IMR-90 (cell line): ENCODE measurements at regions not wholly inside any gene's neighbourhood (a gene's known extent, or its start where the extent isn't known, plus 50 kb on each side); places are given as distances from the start of the nearest gene placed in this dataset.
"Not testable (repeated sequence)": the region's sequence is repeated elsewhere in the genome, so short reads cannot be mapped to it uniquely, and the experiment has no call there.

ENCODE experiments used
- ATAC-seq: fragments of 200-7000 bp; cut with Tn5 transposase; 2 replicates; pipeline ENCODE4 v1.9.1; 2020; ENCODE audit warnings: low read depth, mild to moderate bottlenecking, moderate library complexity
- BruUV-seq: library from RNA; stranded (reverse); fragments of 400-500 nt; replicated peaks from 2 replicates; lab custom pipeline; 2021; lab: Mats Ljungman, UMichigan
- CTCF ChIA-PET: fragments of 300-600 bp; formaldehyde crosslinking; extraction: SDS; loops from one replicate; lab custom pipeline; 2021; ENCODE audit warnings: antibody characterized with exemption; lab: Yijun Ruan, JAX
- POLR2A ChIA-PET: fragments of 300-600 bp; sonication (Branson Sonifier 250); formaldehyde crosslinking; loops from one replicate; lab custom pipeline; 2022; ENCODE audit warnings: antibody characterized with exemption; ENCODE audit not compliant: unreplicated experiment; lab: Charles Lee
- DNase-seq: peaks from one replicate; pipeline ENCODE4 v3.0.0; 2013
- H2AFZ ChIP-seq: replicated peaks from 2 replicates; pipeline ENCODE3; 2013; ENCODE audit warnings: low read length, mild to moderate bottlenecking; ENCODE audit not compliant: poor library complexity
- H2AK5ac ChIP-seq: 2 replicates; pipeline ENCODE4 v1.6.1; 2013; ENCODE audit warnings: low read depth, low read length, inconsistent platforms
- H2AK9ac ChIP-seq: replicated peaks from 2 replicates; pipeline ENCODE3; 2013; ENCODE audit warnings: mild to moderate bottlenecking, low read depth, low read length, moderate library complexity; ENCODE audit not compliant: poor library complexity
- H2BK120ac ChIP-seq: 2 replicates; pipeline ENCODE4 v1.6.1; 2013; ENCODE audit warnings: low read depth, low read length, inconsistent platforms
- H2BK15ac ChIP-seq: 3 replicates; pipeline ENCODE4 v1.6.1; 2013; ENCODE audit warnings: low read depth, low read length, inconsistent platforms
- H2BK20ac ChIP-seq: 2 replicates; pipeline ENCODE4 v1.6.1; 2013; ENCODE audit warnings: low read depth, mild to moderate bottlenecking, inconsistent platforms, low read length, moderate library complexity
- H2BK5ac ChIP-seq: 2 replicates; pipeline ENCODE4 v1.6.1; 2013; ENCODE audit warnings: mild to moderate bottlenecking, low read depth, low read length, inconsistent platforms; ENCODE audit not compliant: poor library complexity, severe bottlenecking
- H3K14ac ChIP-seq: replicated peaks from 2 replicates; pipeline ENCODE4 v1.6.1; 2013; ENCODE audit warnings: low read depth, low read length, inconsistent platforms
- H3K18ac ChIP-seq: 2 replicates; pipeline ENCODE4 v1.6.1; 2013; ENCODE audit warnings: low read depth, low read length, control low read depth
- H3K23ac ChIP-seq: 2 replicates; pipeline ENCODE4 v1.6.1; 2013; ENCODE audit warnings: low read depth, low read length, inconsistent platforms
- H3K27ac ChIP-seq: 2 replicates; pipeline ENCODE4 v1.5.1; 2013; ENCODE audit warnings: mild to moderate bottlenecking, control low read depth, low read length; ENCODE audit not compliant: insufficient read depth
- H3K27me3 ChIP-seq: 2 replicates; pipeline ENCODE4 v1.6.1; 2013; ENCODE audit warnings: low read length; ENCODE audit not compliant: control insufficient read depth, insufficient read depth
- H3K36me3 ChIP-seq: 2 replicates; pipeline ENCODE4 v1.6.1; 2013; ENCODE audit warnings: low read length, mixed read lengths; ENCODE audit not compliant: control insufficient read depth, insufficient read depth
- H3K4ac ChIP-seq: 2 replicates; pipeline ENCODE4 v1.6.1; 2013; ENCODE audit warnings: low read depth, low read length, inconsistent platforms
- H3K4me1 ChIP-seq: 2 replicates; pipeline ENCODE4 v1.6.1; 2013; ENCODE audit warnings: low read length, mixed read lengths; ENCODE audit not compliant: control insufficient read depth, insufficient read depth
- H3K4me2 ChIP-seq: 2 replicates; pipeline ENCODE4 v1.6.1; 2013; ENCODE audit warnings: low read depth, mild to moderate bottlenecking, control low read depth, low read length, moderate library complexity
- H3K4me3 ChIP-seq: 2 replicates; pipeline ENCODE4 v1.5.1; 2013; ENCODE audit warnings: low read depth, mild to moderate bottlenecking, control low read depth, low read length, moderate library complexity; ENCODE audit not compliant: insufficient read depth
- H3K56ac ChIP-seq: 2 replicates; pipeline ENCODE4 v1.6.1; 2013; ENCODE audit warnings: low read length, inconsistent platforms; ENCODE audit not compliant: insufficient read depth; ENCODE audit errors: extremely low read depth
- H3K79me1 ChIP-seq, 2 experiments: 2 replicates each; pipeline ENCODE4 v1.6.1; 2013; ENCODE audit warnings: low read length in 2 of 2, inconsistent platforms in 1 of 2, low read depth in 1 of 2
- H3K9ac ChIP-seq: 2 replicates; pipeline ENCODE4 v1.6.1; 2013; ENCODE audit warnings: low read depth, low read length, control low read depth
- H3K9me1 ChIP-seq: 2 replicates; pipeline ENCODE4 v1.6.1; 2013; ENCODE audit warnings: low read length, inconsistent platforms; ENCODE audit not compliant: insufficient read depth
- H3K9me3 ChIP-seq: 2 replicates; pipeline ENCODE4 v1.6.1; 2013; ENCODE audit warnings: low read length; ENCODE audit not compliant: control insufficient read depth, insufficient read depth
- H4K20me1 ChIP-seq: 2 replicates; pipeline ENCODE4 v1.6.1; 2013; ENCODE audit warnings: low read length, inconsistent platforms; ENCODE audit not compliant: insufficient read depth
- H4K5ac ChIP-seq: 2 replicates; pipeline ENCODE4 v1.6.1; 2013; ENCODE audit warnings: mild to moderate bottlenecking, low read depth, low read length, control low read depth
- H4K8ac ChIP-seq, 2 experiments: 2 replicates each; pipeline ENCODE4 v1.6.1; 2013; ENCODE audit warnings: low read depth in 2 of 2, low read length in 2 of 2, control low read depth in 1 of 2, inconsistent platforms in 1 of 2
- H4K91ac ChIP-seq: 2 replicates; pipeline ENCODE4 v1.6.1; 2013; ENCODE audit warnings: low read depth, low read length, inconsistent platforms; ENCODE audit not compliant: insufficient read depth
- WGBS, 2 experiments: methylation state at CpG; one replicate each; pipeline versions ENCODE4 v1.1.5 to v1.1.7; 2013; ENCODE audit warnings: missing lambda C conversion rate in 2 of 2; ENCODE audit not compliant: insufficient read length in 1 of 2; ENCODE audit errors: extremely low coverage in 2 of 2; 5-methylcytosine and 5-hydroxymethylcytosine counted together
- dilution Hi-C: fragments of 300-500 bp; cut with HindIII; formaldehyde crosslinking; loops from one replicate; pipeline ENCODE4 v1.14.3; 2018; ENCODE audit warnings: low sequenced_read_pairs; ENCODE audit not compliant: unreplicated experiment
- in situ Hi-C: fragments of 300-500 bp; cut with MboI; formaldehyde crosslinking; loops from 3 replicates; pipeline ENCODE4 v1.14.3; 2019; ENCODE audit warnings: low sequenced_read_pairs, inconsistent platforms, mixed read lengths
- intact Hi-C: fragments of 100-400 bp; cut with micrococcal nuclease; formaldehyde crosslinking; loops from 2 replicates; pipeline ENCODE4 v1.10.0; 2022

GRCh38 chr4:43637893-43638292, 745.4 kb downstream of the GRXCR1 start:
- H3K9me1 ChIP-seq, H2AK9ac ChIP-seq, intact Hi-C loops, H3K9me3 ChIP-seq, CTCF ChIA-PET, H3K27ac ChIP-seq, in situ Hi-C loops, H3K9ac ChIP-seq, H4K8ac ChIP-seq, H3K36me3 ChIP-seq, H4K20me1 ChIP-seq, H2BK20ac ChIP-seq, H3K4me3 ChIP-seq, H3K4me2 ChIP-seq, H4K91ac ChIP-seq, H3K4ac ChIP-seq, H3K4me1 ChIP-seq, H2BK15ac ChIP-seq, H3K56ac ChIP-seq, H2AFZ ChIP-seq, BruUV-seq, H3K79me1 ChIP-seq, H2BK5ac ChIP-seq, H3K23ac ChIP-seq, H2BK120ac ChIP-seq, ATAC-seq, dilution Hi-C loops, H3K14ac ChIP-seq, H2AK5ac ChIP-seq, H3K18ac ChIP-seq, H4K5ac ChIP-seq, POLR2A ChIA-PET, H3K27me3 ChIP-seq, DNase-seq: not testable (repeated sequence)
- WGBS, 2 experiments, result no CpG with 5 or more reads among the region's 4 CpGs
